ENCODE measurements at regions not wholly inside any gene's neighbourhood (a gene's known extent, or its start where the extent isn't known, plus 50 kb on each side); places are given as distances from the start of the nearest gene placed in this dataset.

- intact Hi-C loops (cut with micrococcal nuclease) = no loop called here
- TF ChIP-seq EZH2 (IDR thresholded peaks at IDR 0.05; ENCODE audit: borderline replicate concordance, low read depth, low read length, severe bottlenecking) (no peak), JUN (IDR thresholded peaks at IDR 0.05; ENCODE audit: borderline replicate concordance, insufficient read depth, insufficient read length, low read depth) (no peak), CTCF (IDR thresholded peaks at IDR 0.05; ENCODE audit: extremely low read depth in 1 of 2, insufficient read depth in 1 of 2, low read depth in 1 of 2, low read length in 2 of 2) (no peak), POLR2A (IDR thresholded peaks at IDR 0.05; ENCODE audit: low read depth, low read length) (no peak), FOS (IDR thresholded peaks at IDR 0.05; ENCODE audit: borderline replicate concordance, insufficient read depth, low read length) (no peak)
These were observed 173.9 kb upstream of the PMEPA1 start for GRCh38 chr20:57883761-57884160.

GRCh38 chr20:57883224-57883623 is 173.4 kb upstream of the PMEPA1 start:
- no peaks in the 10 kb centered on the region for H3K9me1 ChIP-seq (replicated peaks; ENCODE audit: control insufficient read depth, extremely low read depth, insufficient read depth, low read length)
- no peak overlapping the region for H3K9ac ChIP-seq (replicated peaks; ENCODE audit: extremely low read depth, insufficient read depth, low read length)
- H3K4me3 ChIP-seq (replicated peaks in 1 of 3; ENCODE audit: insufficient read depth in 1 of 3, low read depth in 1 of 3, low read length in 3 of 3) = no peak overlapping the region
- H3K4me1 ChIP-seq (ENCODE audit: control insufficient read depth, extremely low read depth, insufficient read depth, low read length) = no peaks in the 10 kb centered on the region
- TF ChIP-seq JUN (IDR thresholded peaks at IDR 0.05; ENCODE audit: borderline replicate concordance, insufficient read depth, insufficient read length, low read depth) = no peak
- no peak for TF ChIP-seq EZH2 (IDR thresholded peaks at IDR 0.05; ENCODE audit: borderline replicate concordance, low read depth, low read length, severe bottlenecking)
- TF ChIP-seq POLR2A (IDR thresholded peaks at IDR 0.05; ENCODE audit: low read depth, low read length) = no peak
- no peak for TF ChIP-seq FOS (IDR thresholded peaks at IDR 0.05; ENCODE audit: borderline replicate concordance, insufficient read depth, low read length)
- no peak for TF ChIP-seq CTCF (IDR thresholded peaks at IDR 0.05; ENCODE audit: extremely low read depth in 1 of 2, insufficient read depth in 1 of 2, low read depth in 1 of 2, low read length in 2 of 2)
- no peak for TF ChIP-seq MAX (IDR thresholded peaks at IDR 0.05; ENCODE audit: insufficient read depth, insufficient read length)
- TF ChIP-seq GATA2 (IDR thresholded peaks at IDR 0.05; ENCODE audit: insufficient read depth, insufficient read length, low read depth, low read length) = no peak
- no peak for TF ChIP-seq POLR2AphosphoS5 (IDR thresholded peaks at IDR 0.05; ENCODE audit: insufficient read depth, low read depth, low read length)
- TF ChIP-seq MYC (IDR thresholded peaks at IDR 0.05; ENCODE audit: low read depth, low read length) = no peak
- intact Hi-C loops (cut with micrococcal nuclease) (no loop called here), dilution Hi-C loops (cut with MboI; ENCODE audit: extremely low pct_ligation_motif_present, low sequenced_read_pairs) (no loop called here)
- no peaks in the 10 kb centered on the region for H3K36me3 ChIP-seq (ENCODE audit: control insufficient read depth in 2 of 2, extremely low read depth in 1 of 2, insufficient read depth in 2 of 2, low read length in 2 of 2)
- FAIRE-seq (no peak), DNase-seq (ENCODE audit: low read depth, low spot score) (no peak)
- BruUV-seq (replicated peaks) = no TSS peak
- no peak overlapping the region for H3K4me2 ChIP-seq (ENCODE audit: insufficient read depth, low read length)
- no peaks in the 10 kb centered on the region for H3K9me3 ChIP-seq (replicated peaks; ENCODE audit: control insufficient read depth, insufficient read depth, low read length)
- CTCF ChIA-PET = no interaction called here
- no peak overlapping the region for H2AFZ ChIP-seq (ENCODE audit: low read depth, low read length)
- POLR2A ChIA-PET = no interaction called here
- no peaks in the 10 kb centered on the region for H3K27me3 ChIP-seq (ENCODE audit: control insufficient read depth in 2 of 2, insufficient read depth in 2 of 2, low read length in 2 of 2)
- no peak overlapping the region for H3K27ac ChIP-seq (ENCODE audit: insufficient read depth, low read depth, low read length)
- H3K79me2 ChIP-seq (ENCODE audit: control insufficient read depth, insufficient read depth, low read length) = no peaks in the 10 kb centered on the region
- H4K20me1 ChIP-seq (replicated peaks; ENCODE audit: control insufficient read depth, extremely low read depth, insufficient read depth, low read length) = no peaks in the 10 kb centered on the region

More at GRCh38 chr20:57883761-57884160, 173.9 kb upstream of the PMEPA1 start:
- CTCF ChIA-PET = no interaction called here
- no peak overlapping the region for H2AFZ ChIP-seq (ENCODE audit: low read depth, low read length)
- POLR2A ChIA-PET = no interaction called here
- H3K27ac ChIP-seq (ENCODE audit: insufficient read depth, low read depth, low read length) = no peak overlapping the region
- BruUV-seq (replicated peaks) = no TSS peak
- no peaks in the 10 kb centered on the region for H3K4me1 ChIP-seq (ENCODE audit: control insufficient read depth, extremely low read depth, insufficient read depth, low read length)
- no peak for DNase-seq (ENCODE audit: low read depth, low spot score)
- H3K9me3 ChIP-seq (replicated peaks; ENCODE audit: control insufficient read depth, insufficient read depth, low read length) = no peaks in the 10 kb centered on the region
- H3K27me3 ChIP-seq (ENCODE audit: control insufficient read depth in 2 of 2, insufficient read depth in 2 of 2, low read length in 2 of 2) = no peaks in the 10 kb centered on the region
- H3K79me2 ChIP-seq (ENCODE audit: control insufficient read depth, insufficient read depth, low read length) = no peaks in the 10 kb centered on the region
- no peak overlapping the region for H3K4me2 ChIP-seq (ENCODE audit: insufficient read depth, low read length)
- H3K36me3 ChIP-seq (ENCODE audit: control insufficient read depth in 2 of 2, extremely low read depth in 1 of 2, insufficient read depth in 2 of 2, low read length in 2 of 2) = no peaks in the 10 kb centered on the region
- no peak overlapping the region for H3K4me3 ChIP-seq (replicated peaks in 1 of 3; ENCODE audit: insufficient read depth in 1 of 3, low read depth in 1 of 3, low read length in 3 of 3)
- no peak for FAIRE-seq
- no peaks in the 10 kb centered on the region for H4K20me1 ChIP-seq (replicated peaks; ENCODE audit: control insufficient read depth, extremely low read depth, insufficient read depth, low read length)
- H3K9ac ChIP-seq (replicated peaks; ENCODE audit: extremely low read depth, insufficient read depth, low read length) = no peak overlapping the region
- H3K9me1 ChIP-seq (replicated peaks; ENCODE audit: control insufficient read depth, extremely low read depth, insufficient read depth, low read length) = no peaks in the 10 kb centered on the region
- dilution Hi-C loops (cut with MboI; ENCODE audit: extremely low pct_ligation_motif_present, low sequenced_read_pairs) = no loop called here
